ENCODE measurements at regions not wholly inside any gene's neighbourhood (a gene's known extent, or its start where the extent isn't known, plus 50 kb on each side); places are given as distances from the start of the nearest gene placed in this dataset.

- Histone ChIP-seq H3K27me3 (ENCODE audit: control insufficient read depth, insufficient read depth, low read length) (no peaks in the 10 kb centered on the region), H3K36me3 (ENCODE audit: control insufficient read depth, insufficient read depth, low read length) (no peaks in the 10 kb centered on the region), H3K4me3 (ENCODE audit: low read depth, low read length) (no peak overlapping the region)
- no peak for TF ChIP-seq CTCF (IDR thresholded peaks at IDR 0.05; ENCODE audit: insufficient read depth, low read depth, low read length)
- no peak for DNase-seq (ENCODE audit: low read depth)
- ChIA-PET CTCF (interaction anchor here (0.6 kb wide), 1 partner anchor 91 kb away, joined by 3 read pairs; no protein-coding TSS in a partner anchor), POLR2A (no interaction called here)
Observed at GRCh38 chr19:30307191-30307974, 64.8 kb upstream of the ZNF536 start.

- CTCF ChIA-PET = no interaction called here
- TF ChIP-seq CTCF (IDR thresholded peaks at IDR 0.05; ENCODE audit: insufficient read depth, low read depth, low read length) = no peak
- Histone ChIP-seq H3K4me3 (ENCODE audit: low read depth, low read length) (no peak overlapping the region), H3K27me3 (ENCODE audit: control insufficient read depth, insufficient read depth, low read length) (no peaks in the 10 kb centered on the region), H3K36me3 (ENCODE audit: control insufficient read depth, insufficient read depth, low read length) (no peaks in the 10 kb centered on the region)
- POLR2A ChIA-PET = no interaction called here
- no peak for DNase-seq (ENCODE audit: low read depth)
Observed at GRCh38 chr19:30309176-30309575, 63.0 kb upstream of the ZNF536 start.

GRCh38 chr19:30309905-30310601 lies 62.1 kb upstream of the ZNF536 start:
- ChIA-PET CTCF (no interaction called here), POLR2A (no interaction called here)
- no peak overlapping the region for H3K4me3 ChIP-seq (ENCODE audit: low read depth, low read length)
- DNase-seq (ENCODE audit: low read depth) = no peak
- no peak for TF ChIP-seq CTCF (IDR thresholded peaks at IDR 0.05; ENCODE audit: insufficient read depth, low read depth, low read length)
- H3K27me3 ChIP-seq (ENCODE audit: control insufficient read depth, insufficient read depth, low read length) = no peaks in the 10 kb centered on the region
- H3K36me3 ChIP-seq (ENCODE audit: control insufficient read depth, insufficient read depth, low read length) = no peaks in the 10 kb centered on the region

GRCh38 chr19:30310602-30311263 lies 61.5 kb upstream of the ZNF536 start:
- no peak for TF ChIP-seq CTCF (IDR thresholded peaks at IDR 0.05; ENCODE audit: insufficient read depth, low read depth, low read length)
- POLR2A ChIA-PET = no interaction called here
- Histone ChIP-seq H3K4me3 (ENCODE audit: low read depth, low read length) (no peak overlapping the region), H3K27me3 (ENCODE audit: control insufficient read depth, insufficient read depth, low read length) (no peaks in the 10 kb centered on the region), H3K36me3 (ENCODE audit: control insufficient read depth, insufficient read depth, low read length) (no peaks in the 10 kb centered on the region)
- no peak for DNase-seq (ENCODE audit: low read depth)
- CTCF ChIA-PET = no interaction called here

GRCh38 chr19:30311911-30312310 lies 60.3 kb upstream of the ZNF536 start:
- Histone ChIP-seq H3K36me3 (ENCODE audit: control insufficient read depth, insufficient read depth, low read length) (no peaks in the 10 kb centered on the region), H3K4me3 (ENCODE audit: low read depth, low read length) (no peak overlapping the region), H3K27me3 (ENCODE audit: control insufficient read depth, insufficient read depth, low read length) (no peaks in the 10 kb centered on the region)
- ChIA-PET POLR2A (no interaction called here), CTCF (no interaction called here)
- DNase-seq (ENCODE audit: low read depth) = no peak
- no peak for TF ChIP-seq CTCF (IDR thresholded peaks at IDR 0.05; ENCODE audit: insufficient read depth, low read depth, low read length)
